ENCODE measurements at regions not wholly inside any gene's neighbourhood (a gene's known extent, or its start where the extent isn't known, plus 50 kb on each side); places are given as distances from the start of the nearest gene placed in this dataset.

DNA sequence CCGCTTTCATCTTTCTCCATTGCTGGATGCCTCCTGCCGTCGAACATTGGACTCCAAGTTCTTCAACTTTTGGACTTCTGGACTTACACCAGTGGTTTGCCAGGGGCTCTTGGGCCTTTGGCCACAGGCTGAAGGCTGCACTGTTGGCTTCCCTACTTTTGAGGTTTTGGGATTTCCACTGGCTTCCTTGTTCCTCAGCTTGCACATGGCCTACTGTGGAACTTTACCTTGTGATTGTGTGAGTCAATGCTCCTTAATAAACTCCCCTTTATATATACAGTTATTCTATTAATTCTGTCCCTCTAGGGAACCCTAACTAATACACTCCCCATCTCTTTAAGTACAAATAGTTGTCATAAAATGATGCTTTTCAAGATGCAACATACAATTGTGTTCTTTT lies 595.3 kb downstream of the ARAP2 start:
- DNase-seq = no peak
- no peak for TF ChIP-seq POLR2A (IDR thresholded peaks at IDR 0.05; ENCODE audit: low read length)
- TF ChIP-seq GATA1 (IDR thresholded peaks at IDR 0.05; ENCODE audit: low read depth, low read length) = no peak

DNA sequence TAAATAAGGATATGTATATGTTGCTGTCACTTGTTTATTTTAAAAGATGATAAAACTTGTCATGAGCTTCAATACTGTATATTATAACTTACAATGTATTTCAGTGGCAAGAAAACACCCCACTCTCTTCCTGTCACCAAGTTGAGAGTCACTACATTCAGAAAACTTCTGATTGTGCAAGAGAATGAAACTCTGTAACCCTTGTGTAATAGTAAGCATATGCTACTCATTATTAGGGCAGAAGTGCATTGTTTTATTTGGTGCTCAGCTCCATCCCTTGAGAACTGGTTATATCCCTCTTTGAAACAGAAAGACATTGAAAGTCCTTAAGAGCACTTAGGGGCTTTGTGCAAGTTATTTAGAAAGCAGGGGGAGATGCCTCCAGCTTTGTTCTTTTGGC lies 594.5 kb downstream of the ARAP2 start:
- TF ChIP-seq GATA1 (IDR thresholded peaks at IDR 0.05; ENCODE audit: low read depth, low read length) = no peak
- no peak for TF ChIP-seq POLR2A (IDR thresholded peaks at IDR 0.05; ENCODE audit: low read length)
- no peak for DNase-seq

DNA sequence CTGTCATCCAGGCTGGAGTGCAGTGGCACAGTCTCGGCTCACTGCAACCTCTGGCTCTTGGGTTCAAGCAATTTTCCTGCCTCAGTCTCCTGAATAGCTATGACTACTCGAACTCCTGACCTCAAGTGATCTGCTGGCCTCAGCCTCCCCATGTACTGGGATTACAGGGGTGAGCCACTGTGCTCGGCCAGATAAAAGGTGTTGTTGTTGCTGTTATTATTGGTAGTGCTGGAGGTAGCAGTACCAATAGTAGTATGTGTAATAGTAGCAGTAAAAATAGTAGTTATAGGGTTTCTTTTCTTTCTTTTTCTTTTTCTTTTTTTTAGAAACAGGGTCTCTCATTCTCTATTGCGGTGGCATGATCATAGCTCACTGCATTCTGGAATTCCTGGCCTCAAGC lies 592.1 kb downstream of the ARAP2 start:
- TF ChIP-seq GATA1 (IDR thresholded peaks at IDR 0.05; ENCODE audit: low read depth, low read length) (no peak), POLR2A (IDR thresholded peaks at IDR 0.05; ENCODE audit: low read length) (no peak)
- no peak for DNase-seq

- TF ChIP-seq GATA1 (IDR thresholded peaks at IDR 0.05; ENCODE audit: low read depth, low read length) (no peak), POLR2A (IDR thresholded peaks at IDR 0.05; ENCODE audit: low read length) (no peak)
- no peak for DNase-seq
These were observed 590.9 kb downstream of the ARAP2 start for GRCh38 chr4:35653451-35653850.

- DNase-seq = no peak
- TF ChIP-seq GATA1 (IDR thresholded peaks at IDR 0.05; ENCODE audit: low read depth, low read length) (no peak), POLR2A (IDR thresholded peaks at IDR 0.05; ENCODE audit: low read length) (no peak)
These were observed 571.2 kb downstream of the ARAP2 start for GRCh38 chr4:35673137-35673536.

GRCh38 chr4:35684755-35685154 lies 559.6 kb downstream of the ARAP2 start:
- TF ChIP-seq GATA1 (IDR thresholded peaks at IDR 0.05; ENCODE audit: low read depth, low read length) (no peak), POLR2A (IDR thresholded peaks at IDR 0.05; ENCODE audit: low read length) (no peak)
- DNase-seq = no peak

DNA sequence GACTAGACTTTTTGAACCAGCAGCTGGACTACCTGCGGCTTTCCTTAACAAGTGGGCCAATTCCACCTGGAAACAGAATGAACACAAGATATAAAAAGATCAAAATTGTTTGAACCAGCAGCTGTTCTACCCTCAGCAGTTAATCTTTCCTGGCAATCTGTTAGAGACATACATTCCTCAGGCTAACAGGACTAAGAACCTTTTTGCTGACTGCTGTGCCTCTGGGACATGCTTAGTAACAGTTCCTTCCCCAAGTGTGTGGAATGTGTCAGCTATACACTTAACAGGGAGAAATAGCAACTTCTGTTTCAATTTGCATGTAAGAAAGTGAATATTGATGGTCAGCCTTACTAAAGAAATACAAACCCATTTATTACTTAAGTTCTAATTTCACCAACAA lies 554.4 kb downstream of the ARAP2 start:
- no peak for TF ChIP-seq POLR2A (IDR thresholded peaks at IDR 0.05; ENCODE audit: low read length)
- no peak for TF ChIP-seq GATA1 (IDR thresholded peaks at IDR 0.05; ENCODE audit: low read depth, low read length)
- no peak for DNase-seq

GRCh38 chr4:35690271-35690670 lies 554.0 kb downstream of the ARAP2 start:
- no peak for TF ChIP-seq GATA1 (IDR thresholded peaks at IDR 0.05; ENCODE audit: low read depth, low read length)
- TF ChIP-seq POLR2A (IDR thresholded peaks at IDR 0.05; ENCODE audit: low read length) = no peak
- DNase-seq = no peak

GRCh38 chr4:35695003-35695402 lies 549.3 kb downstream of the ARAP2 start:
- TF ChIP-seq GATA1 (IDR thresholded peaks at IDR 0.05; ENCODE audit: low read depth, low read length) (no peak), POLR2A (IDR thresholded peaks at IDR 0.05; ENCODE audit: low read length) (no peak)
- DNase-seq = no peak

- no peak for DNase-seq
- TF ChIP-seq POLR2A (IDR thresholded peaks at IDR 0.05; ENCODE audit: low read length) = no peak
- TF ChIP-seq GATA1 (IDR thresholded peaks at IDR 0.05; ENCODE audit: low read depth, low read length) = no peak
These were observed 548.9 kb downstream of the ARAP2 start for GRCh38 chr4:35695421-35695820.

DNA sequence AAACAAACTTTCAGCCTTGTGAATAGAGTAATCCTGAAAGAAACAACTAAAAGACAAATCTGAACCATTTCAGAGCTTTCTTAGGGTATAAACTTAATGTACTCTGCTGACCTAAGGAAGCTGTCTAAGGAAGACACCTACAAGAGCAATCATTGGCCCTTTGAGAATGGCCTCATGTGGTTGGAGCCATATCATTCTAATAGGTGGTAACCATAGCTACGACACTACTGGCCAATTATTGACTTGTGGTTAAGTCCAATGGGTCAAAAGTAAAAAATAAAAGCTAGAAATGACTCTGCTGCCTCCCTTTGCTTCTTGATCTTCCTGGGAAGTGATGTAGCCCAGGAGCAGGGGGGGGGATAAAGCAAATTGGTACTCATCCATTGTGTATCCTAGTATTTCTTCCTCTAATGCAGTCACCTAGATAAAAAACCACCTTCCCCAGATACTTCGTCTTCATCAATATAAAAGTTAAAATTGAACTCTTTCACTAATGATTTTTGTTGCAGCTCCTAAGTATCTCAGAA lies 547.0 kb downstream of the ARAP2 start:
- DNase-seq = no peak
- TF ChIP-seq GATA1 (IDR thresholded peaks at IDR 0.05; ENCODE audit: low read depth, low read length) = no peak
- no peak for TF ChIP-seq POLR2A (IDR thresholded peaks at IDR 0.05; ENCODE audit: low read length)

DNA sequence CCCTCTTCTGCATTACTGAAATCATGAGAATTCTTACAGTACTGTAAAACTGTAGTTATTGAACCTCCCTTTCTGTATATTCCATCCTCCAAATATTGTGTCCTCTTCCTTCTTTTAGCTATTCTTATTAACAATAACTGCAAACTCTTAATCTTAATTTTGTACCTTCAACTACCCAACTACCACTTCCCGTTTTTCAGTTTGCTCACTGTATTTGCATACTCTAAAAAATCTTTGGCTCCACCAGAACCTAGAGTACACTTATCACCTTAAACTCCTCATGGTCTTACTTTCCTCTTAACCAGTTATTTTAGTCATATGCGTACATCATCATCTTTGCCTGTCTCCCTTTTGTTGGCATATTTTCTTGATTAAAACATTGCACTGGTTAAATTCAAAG lies 543.7 kb downstream of the ARAP2 start:
- TF ChIP-seq GATA1 (IDR thresholded peaks at IDR 0.05; ENCODE audit: low read depth, low read length) (no peak), POLR2A (IDR thresholded peaks at IDR 0.05; ENCODE audit: low read length) (no peak)
- DNase-seq = no peak

DNA sequence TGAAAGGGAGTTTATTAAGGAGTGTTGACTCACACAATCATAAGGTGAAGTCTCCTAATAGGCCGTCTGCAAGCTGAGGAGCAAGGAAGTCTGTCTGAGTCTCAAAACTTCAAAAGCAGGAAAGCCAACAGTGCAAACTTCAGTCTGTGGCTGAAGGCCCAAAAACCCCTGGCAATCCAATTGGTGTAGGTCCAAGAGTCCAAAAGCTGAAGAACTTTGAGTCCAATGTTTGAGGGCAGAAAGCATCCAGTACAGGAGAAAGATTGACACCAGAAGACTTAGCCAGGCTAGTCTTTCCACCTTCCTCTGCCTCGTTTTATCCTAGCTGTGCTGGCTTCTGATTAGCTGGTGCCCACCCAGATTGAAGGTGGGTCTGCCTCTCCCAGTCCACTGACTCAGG lies 535.2 kb downstream of the ARAP2 start:
- no peak for TF ChIP-seq POLR2A (IDR thresholded peaks at IDR 0.05; ENCODE audit: low read length)
- TF ChIP-seq GATA1 (IDR thresholded peaks at IDR 0.05; ENCODE audit: low read depth, low read length) = no peak
- DNase-seq = no peak

DNA sequence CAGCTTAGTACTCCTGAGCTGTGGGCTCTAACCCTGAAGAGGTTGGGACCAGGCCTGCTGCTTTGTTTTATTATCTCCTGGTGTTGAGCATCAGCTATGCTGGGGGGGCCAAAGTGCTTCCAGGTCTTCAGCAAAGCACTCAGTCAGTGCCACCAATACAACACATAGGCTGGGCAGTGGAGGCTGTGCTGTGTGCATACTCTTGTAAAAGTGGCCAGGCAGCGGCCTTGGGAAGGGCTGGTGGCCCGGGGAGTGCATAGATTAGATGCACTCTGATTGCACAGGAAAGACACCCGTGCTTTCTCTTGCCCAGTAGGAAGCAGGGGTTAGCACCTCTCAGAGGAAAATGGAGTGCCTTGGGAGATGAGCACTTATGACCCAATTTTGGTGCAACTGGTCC lies 534.0 kb downstream of the ARAP2 start:
- TF ChIP-seq GATA1 (IDR thresholded peaks at IDR 0.05; ENCODE audit: low read depth, low read length) = no peak
- TF ChIP-seq POLR2A (IDR thresholded peaks at IDR 0.05; ENCODE audit: low read length) = no peak
- DNase-seq = no peak

GRCh38 chr4:35711127-35711526 lies 533.2 kb downstream of the ARAP2 start:
- no peak for DNase-seq
- TF ChIP-seq GATA1 (IDR thresholded peaks at IDR 0.05; ENCODE audit: low read depth, low read length) = no peak
- no peak for TF ChIP-seq POLR2A (IDR thresholded peaks at IDR 0.05; ENCODE audit: low read length)

- TF ChIP-seq POLR2A (IDR thresholded peaks at IDR 0.05; ENCODE audit: low read length) = no peak
- TF ChIP-seq GATA1 (IDR thresholded peaks at IDR 0.05; ENCODE audit: low read depth, low read length) = no peak
- DNase-seq = no peak
These were observed 520.3 kb downstream of the ARAP2 start for GRCh38 chr4:35723973-35724372.
